ACC112 (cell line): ENCODE measurements at regions not wholly inside any gene's neighbourhood (a gene's known extent, or its start where the extent isn't known, plus 50 kb on each side); places are given as distances from the start of the nearest gene placed in this dataset.

Source experiments
- H2AFZ ChIP-seq: fragments of 200-600 bp; sonication (generic); one replicate; pipeline ENCODE4 v1.6.0; 2017; ENCODE audit warnings: antibody characterized with exemption, low read length; ENCODE audit not compliant: unreplicated experiment
- H3K27ac ChIP-seq: fragments of 200-600 bp; sonication (generic); 2 replicates; pipeline ENCODE4 v1.5.1; 2014; ENCODE audit warnings: low read depth, mild to moderate bottlenecking, antibody characterized with exemption, low read length, moderate library complexity
- H3K27me3 ChIP-seq: fragments of 200-600 bp; sonication (generic); 2 replicates; pipeline ENCODE4 v1.6.1; 2014; ENCODE audit warnings: mild to moderate bottlenecking, antibody characterized with exemption, low read length, moderate library complexity, mixed read lengths; ENCODE audit not compliant: insufficient read depth
- H3K36me3 ChIP-seq: fragments of 200-600 bp; sonication (generic); 2 replicates; pipeline ENCODE4 v1.6.1; 2016; ENCODE audit warnings: mild to moderate bottlenecking, antibody characterized with exemption, low read length, moderate library complexity, mixed read lengths; ENCODE audit not compliant: insufficient read depth
- H3K4me1 ChIP-seq: fragments of 200-600 bp; sonication (generic); one replicate; pipeline ENCODE4 v1.6.1; 2016; ENCODE audit warnings: low read length, mixed read lengths; ENCODE audit not compliant: insufficient read depth, unreplicated experiment, control insufficient read depth
- H3K4me3 ChIP-seq: fragments of 200-600 bp; sonication (generic); 2 replicates; pipeline ENCODE4 v1.5.1; 2014; ENCODE audit warnings: mild to moderate bottlenecking, low read depth, low read length
- H3K79me2 ChIP-seq: fragments of 200-600 bp; sonication (generic); one replicate; pipeline ENCODE4 v1.6.0; 2016; ENCODE audit warnings: low read length; ENCODE audit not compliant: control insufficient read depth, unreplicated experiment, insufficient read depth

DNA sequence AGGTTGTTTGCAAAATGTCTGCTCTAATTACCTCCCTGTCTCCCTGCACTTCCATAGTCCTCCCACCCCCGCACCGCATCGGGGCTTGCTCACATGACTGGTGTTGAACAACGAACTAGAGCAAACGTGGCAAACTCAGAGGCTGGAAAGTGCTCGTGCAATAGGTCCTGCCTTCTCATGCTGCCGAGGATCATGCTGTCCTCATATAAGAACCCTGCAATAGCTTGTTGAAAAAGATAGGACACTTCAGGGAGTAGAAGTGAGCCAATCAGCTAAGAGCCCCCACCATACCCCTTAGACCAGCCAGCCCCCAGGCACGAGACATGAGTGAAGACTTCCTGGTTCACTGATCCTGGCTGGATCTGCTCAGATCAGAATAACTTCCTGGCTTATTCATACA, 219.2 kb downstream of the C6orf118 start:
- H3K4me3 ChIP-seq, result no peak overlapping the region
- H3K27ac ChIP-seq, result no peak overlapping the region
- H3K27me3 ChIP-seq, result no peaks in the 10 kb centered on the region
- no peaks in the 10 kb centered on the region for H3K4me1 ChIP-seq
- no peaks in the 10 kb centered on the region for H3K79me2 ChIP-seq
- no peaks in the 10 kb centered on the region for H3K36me3 ChIP-seq
- H2AFZ ChIP-seq, result no peak overlapping the region

GRCh38 chr6:165086814-165087213, 222.6 kb downstream of the C6orf118 start:
- no peaks in the 10 kb centered on the region for H3K36me3 ChIP-seq

GRCh38 chr6:165082636-165083035, 226.8 kb downstream of the C6orf118 start:
- Histone ChIP-seq H3K27ac (no peak overlapping the region), H3K79me2 (no peaks in the 10 kb centered on the region), H3K4me1 (no peaks in the 10 kb centered on the region), H2AFZ (no peak overlapping the region), H3K27me3 (no peaks in the 10 kb centered on the region), H3K4me3 (no peak overlapping the region), H3K36me3 (no peaks in the 10 kb centered on the region)

More at GRCh38 chr6:165086814-165087213, 222.6 kb downstream of the C6orf118 start:
- no peaks in the 10 kb centered on the region for H3K27me3 ChIP-seq
- H3K27ac ChIP-seq, result no peak overlapping the region
- H3K4me1 ChIP-seq, result no peaks in the 10 kb centered on the region
- no peak overlapping the region for H2AFZ ChIP-seq
- H3K4me3 ChIP-seq, result no peak overlapping the region
- H3K79me2 ChIP-seq, result no peaks in the 10 kb centered on the region

- H3K79me2 ChIP-seq, result no peaks in the 10 kb centered on the region
- no peaks in the 10 kb centered on the region for H3K36me3 ChIP-seq
- H2AFZ ChIP-seq, result no peak overlapping the region
- no peaks in the 10 kb centered on the region for H3K4me1 ChIP-seq
- no peaks in the 10 kb centered on the region for H3K27me3 ChIP-seq
- H3K27ac ChIP-seq, result no peak overlapping the region
- no peak overlapping the region for H3K4me3 ChIP-seq
These were observed 227.4 kb downstream of the C6orf118 start for GRCh38 chr6:165081944-165082532.

DNA sequence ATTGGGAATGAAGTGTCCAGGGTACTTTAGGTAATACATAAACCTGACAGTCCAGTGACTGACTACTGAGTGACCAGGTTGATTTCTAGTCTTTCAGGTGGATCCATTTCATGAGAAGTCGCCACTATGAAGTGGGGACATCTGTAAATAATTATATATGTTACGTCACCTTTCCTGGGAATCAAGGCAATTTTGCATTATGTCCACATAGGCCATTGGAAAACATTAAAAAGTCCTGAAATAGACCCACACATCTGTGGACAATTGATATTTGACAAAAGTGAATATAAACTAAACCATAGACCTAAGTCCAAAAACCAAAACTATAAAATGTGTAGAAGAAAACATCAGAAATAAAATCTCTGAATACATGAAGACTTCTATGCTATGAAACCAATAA, 231.5 kb downstream of the C6orf118 start:
- no peaks in the 10 kb centered on the region for H3K27me3 ChIP-seq
- no peaks in the 10 kb centered on the region for H3K4me1 ChIP-seq
- H3K27ac ChIP-seq, result no peak overlapping the region
- H3K79me2 ChIP-seq, result no peaks in the 10 kb centered on the region
- no peak overlapping the region for H3K4me3 ChIP-seq
- no peak overlapping the region for H2AFZ ChIP-seq
- no peaks in the 10 kb centered on the region for H3K36me3 ChIP-seq

DNA sequence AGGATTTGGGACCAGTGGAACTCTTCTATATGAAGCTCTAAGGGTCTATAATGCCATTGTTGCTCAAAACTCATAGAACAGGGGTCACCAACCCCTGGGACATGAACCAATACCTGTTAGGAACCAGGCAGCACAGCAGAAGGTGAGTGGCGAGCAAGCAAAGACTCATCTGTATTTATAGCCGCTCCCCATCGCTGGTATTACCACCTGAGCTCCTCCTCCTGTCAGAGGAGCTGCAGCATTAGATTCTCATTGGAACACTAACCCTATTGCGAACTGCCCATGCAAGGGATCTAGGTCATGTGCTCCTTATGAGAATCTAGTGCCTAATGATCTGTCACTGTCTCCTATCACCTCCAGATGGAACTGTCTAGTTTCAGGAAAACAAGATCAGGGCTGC, 237.5 kb downstream of the C6orf118 start:
- Histone ChIP-seq H3K27me3 (no peaks in the 10 kb centered on the region), H3K4me3 (no peak overlapping the region), H3K79me2 (no peaks in the 10 kb centered on the region), H2AFZ (no peak overlapping the region), H3K4me1 (no peaks in the 10 kb centered on the region), H3K36me3 (no peaks in the 10 kb centered on the region), H3K27ac (no peak overlapping the region)

- no peaks in the 10 kb centered on the region for H3K27me3 ChIP-seq
- no peak overlapping the region for H3K4me3 ChIP-seq
- H3K4me1 ChIP-seq, result no peaks in the 10 kb centered on the region
- no peaks in the 10 kb centered on the region for H3K36me3 ChIP-seq
- H3K79me2 ChIP-seq, result no peaks in the 10 kb centered on the region
- H3K27ac ChIP-seq, result no peak overlapping the region
- no peak overlapping the region for H2AFZ ChIP-seq
These were observed 248.7 kb downstream of the C6orf118 start for GRCh38 chr6:165060720-165061119.

DNA sequence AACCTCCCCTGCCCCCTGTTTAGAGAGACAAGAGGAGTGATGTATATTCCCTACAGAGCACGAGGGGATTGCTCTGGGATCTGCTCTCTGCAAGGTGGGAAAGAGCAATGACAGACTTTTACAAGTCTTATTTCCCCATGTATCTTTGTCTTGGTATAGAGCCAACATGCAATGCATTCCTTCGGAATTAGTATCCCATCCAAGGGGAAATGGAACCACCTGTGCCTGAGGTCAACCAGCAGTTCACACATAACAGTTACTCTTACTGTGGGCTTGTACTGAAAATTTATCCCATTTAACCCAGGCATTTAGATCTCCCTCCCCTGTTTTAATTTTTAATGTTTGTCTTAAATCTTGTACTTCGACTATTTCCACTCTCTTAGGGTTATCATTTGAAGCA, 250.4 kb downstream of the C6orf118 start:
- no peaks in the 10 kb centered on the region for H3K36me3 ChIP-seq
- H2AFZ ChIP-seq, result no peak overlapping the region
- H3K4me3 ChIP-seq, result no peak overlapping the region
- no peaks in the 10 kb centered on the region for H3K4me1 ChIP-seq
- H3K79me2 ChIP-seq, result no peaks in the 10 kb centered on the region
- H3K27me3 ChIP-seq, result no peaks in the 10 kb centered on the region
- H3K27ac ChIP-seq, result no peak overlapping the region

- H3K36me3 ChIP-seq, result no peaks in the 10 kb centered on the region
- H2AFZ ChIP-seq, result no peak overlapping the region
- no peaks in the 10 kb centered on the region for H3K79me2 ChIP-seq
- H3K4me3 ChIP-seq, result no peak overlapping the region
- no peaks in the 10 kb centered on the region for H3K4me1 ChIP-seq
- no peaks in the 10 kb centered on the region for H3K27me3 ChIP-seq
- H3K27ac ChIP-seq, result no peak overlapping the region
These were observed 253.1 kb downstream of the C6orf118 start for GRCh38 chr6:165056292-165056691.

- Histone ChIP-seq H3K36me3 (no peaks in the 10 kb centered on the region), H2AFZ (no peak overlapping the region), H3K27me3 (no peaks in the 10 kb centered on the region), H3K79me2 (no peaks in the 10 kb centered on the region), H3K4me3 (no peak overlapping the region), H3K4me1 (no peaks in the 10 kb centered on the region), H3K27ac (no peak overlapping the region)
These were observed 254.2 kb downstream of the C6orf118 start for GRCh38 chr6:165055231-165055630.

DNA sequence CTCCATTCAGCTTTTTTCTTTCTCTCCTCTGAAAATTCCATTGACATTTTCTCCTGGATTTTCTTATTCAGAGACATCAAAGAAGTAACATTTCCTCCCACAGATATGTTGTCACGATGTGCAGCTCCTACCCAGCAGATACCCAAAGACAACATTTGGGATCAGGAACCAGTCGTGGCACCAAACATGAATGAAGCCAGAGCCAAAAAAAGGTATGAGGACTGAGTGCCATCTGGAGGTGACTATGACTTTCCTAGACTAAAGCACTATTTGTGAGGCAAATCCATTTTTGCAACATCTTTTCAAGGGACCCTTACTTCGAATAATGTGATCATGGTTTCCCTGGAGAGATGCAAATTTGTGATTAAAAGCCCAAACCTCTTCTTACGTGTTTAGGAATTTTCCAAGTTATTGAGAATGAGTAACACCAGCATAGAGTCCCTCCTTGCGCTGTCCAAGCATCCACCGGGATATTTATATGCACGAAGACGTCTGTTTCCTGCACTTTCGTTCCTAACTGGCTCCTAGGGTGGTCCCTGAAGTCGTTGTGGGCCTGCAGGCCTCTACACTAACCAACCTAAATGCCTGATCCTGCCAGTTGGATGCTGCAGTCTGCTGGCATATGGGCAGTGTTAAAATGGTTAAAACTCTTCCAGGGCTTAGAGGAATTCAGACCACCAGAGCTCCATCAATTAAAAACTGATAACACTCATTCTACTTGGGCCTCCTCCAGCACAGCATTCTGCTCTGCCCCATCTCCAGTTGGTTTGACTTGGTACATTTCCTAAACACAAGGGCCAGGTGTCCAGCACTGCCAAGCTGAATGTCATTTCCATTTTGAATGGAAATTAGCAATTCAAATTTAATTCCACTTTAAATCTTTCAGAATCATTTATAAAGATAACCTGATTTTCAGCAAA, 256.6 kb downstream of the C6orf118 start:
- H2AFZ ChIP-seq, result no peak overlapping the region
- no peaks in the 10 kb centered on the region for H3K36me3 ChIP-seq
- no peaks in the 10 kb centered on the region for H3K27me3 ChIP-seq
- H3K4me1 ChIP-seq, result no peaks in the 10 kb centered on the region
- no peak overlapping the region for H3K4me3 ChIP-seq
- no peaks in the 10 kb centered on the region for H3K79me2 ChIP-seq
- no peak overlapping the region for H3K27ac ChIP-seq
